GM06990 (cell line): ENCODE measurements at regions not wholly inside any gene's neighbourhood (a gene's known extent, or its start where the extent isn't known, plus 50 kb on each side); places are given as distances from the start of the nearest gene placed in this dataset.
"Not testable (repeated sequence)": the region's sequence is repeated elsewhere in the genome, so short reads cannot be mapped to it uniquely, and the experiment has no call there.

Experiments used
- DNase-seq: peaks from one replicate; pipeline ENCODE4 v3.0.0-alpha.2; 2011; ENCODE audit not compliant: insufficient read length; ENCODE audit errors: extremely low read depth
- H3K27me3 ChIP-seq: replicated peaks from 2 replicates; pipeline ENCODE4 v1.6.0; 2011; ENCODE audit warnings: low read length; ENCODE audit not compliant: control insufficient read depth, insufficient read depth
- H3K36me3 ChIP-seq: 2 replicates; pipeline ENCODE4 v1.5.1; 2011; ENCODE audit warnings: low read length; ENCODE audit not compliant: control insufficient read depth, insufficient read depth
- H3K4me3 ChIP-seq: replicated peaks from 2 replicates; pipeline ENCODE4 v1.5.1; 2011; ENCODE audit warnings: low read depth, mild to moderate bottlenecking, control low read depth, low read length
- TF ChIP-seq, protein P1 (sequence below): IDR thresholded peaks from 2 replicates; pipeline ENCODE4 v1.5.1; 2011; ENCODE audit warnings: low read length, control low read depth, mild to moderate bottlenecking, inconsistent platforms; ENCODE audit not compliant: insufficient read depth, poor library complexity, severe bottlenecking

DNA sequence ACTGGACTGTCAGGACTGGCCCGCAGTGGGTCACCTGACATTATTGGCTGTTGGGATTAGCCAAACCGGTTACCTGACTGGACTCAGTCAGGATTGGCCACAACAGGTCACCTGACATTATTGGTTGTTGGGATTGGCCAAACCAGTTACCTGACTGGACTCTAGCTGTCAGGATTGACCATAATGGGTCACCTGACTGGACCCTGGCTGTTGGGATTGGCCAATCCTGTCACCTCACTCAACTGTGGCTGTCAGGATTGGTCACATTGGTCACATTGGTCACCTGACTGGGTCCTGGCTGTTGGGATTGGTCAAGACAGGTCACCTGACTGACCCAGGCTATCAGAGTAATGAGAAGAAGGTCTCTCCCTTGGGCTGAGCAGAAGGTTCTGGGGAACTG is 207.7 kb upstream of the SDK2 start:
- TF ChIP-seq, protein P1, sequence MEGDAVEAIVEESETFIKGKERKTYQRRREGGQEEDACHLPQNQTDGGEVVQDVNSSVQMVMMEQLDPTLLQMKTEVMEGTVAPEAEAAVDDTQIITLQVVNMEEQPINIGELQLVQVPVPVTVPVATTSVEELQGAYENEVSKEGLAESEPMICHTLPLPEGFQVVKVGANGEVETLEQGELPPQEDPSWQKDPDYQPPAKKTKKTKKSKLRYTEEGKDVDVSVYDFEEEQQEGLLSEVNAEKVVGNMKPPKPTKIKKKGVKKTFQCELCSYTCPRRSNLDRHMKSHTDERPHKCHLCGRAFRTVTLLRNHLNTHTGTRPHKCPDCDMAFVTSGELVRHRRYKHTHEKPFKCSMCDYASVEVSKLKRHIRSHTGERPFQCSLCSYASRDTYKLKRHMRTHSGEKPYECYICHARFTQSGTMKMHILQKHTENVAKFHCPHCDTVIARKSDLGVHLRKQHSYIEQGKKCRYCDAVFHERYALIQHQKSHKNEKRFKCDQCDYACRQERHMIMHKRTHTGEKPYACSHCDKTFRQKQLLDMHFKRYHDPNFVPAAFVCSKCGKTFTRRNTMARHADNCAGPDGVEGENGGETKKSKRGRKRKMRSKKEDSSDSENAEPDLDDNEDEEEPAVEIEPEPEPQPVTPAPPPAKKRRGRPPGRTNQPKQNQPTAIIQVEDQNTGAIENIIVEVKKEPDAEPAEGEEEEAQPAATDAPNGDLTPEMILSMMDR, result no peak
- no peak for DNase-seq
- Histone ChIP-seq H3K27me3 (no peaks in the 10 kb centered on the region), H3K4me3 (no peak overlapping the region), H3K36me3 (no peaks in the 10 kb centered on the region)

DNA sequence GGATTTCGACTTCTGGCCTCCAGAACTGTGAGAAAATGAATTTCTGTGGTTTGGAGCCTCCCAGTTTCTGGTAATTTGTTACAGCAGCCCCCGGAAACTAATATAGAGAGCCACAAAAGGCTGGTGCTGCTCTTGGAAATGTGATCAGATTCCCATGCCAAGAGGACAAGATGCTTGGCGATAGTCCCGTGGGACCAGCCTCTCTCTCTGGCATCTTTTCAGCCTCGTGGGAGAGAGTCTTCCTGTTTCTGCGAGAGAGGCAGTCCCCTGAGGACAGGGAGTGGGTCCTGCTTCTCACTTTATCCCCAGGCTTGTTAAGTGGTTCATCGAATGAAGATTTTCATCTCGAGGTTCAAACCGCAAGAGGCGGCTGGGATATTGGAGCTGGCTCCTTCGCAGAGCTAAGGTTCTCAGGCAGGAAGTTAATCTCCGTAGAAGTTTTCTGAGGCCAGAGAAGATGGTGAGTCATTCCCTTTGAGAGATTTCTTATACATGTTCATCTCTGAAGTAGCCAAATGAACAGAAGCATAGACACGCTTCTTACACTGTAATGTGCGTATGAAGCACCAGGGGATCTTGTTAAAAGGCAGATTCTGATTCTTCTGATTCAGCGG is 211.6 kb upstream of the SDK2 start:
- Histone ChIP-seq H3K4me3 (no peak overlapping the region), H3K27me3 (no peaks in the 10 kb centered on the region), H3K36me3 (no peaks in the 10 kb centered on the region)
- TF ChIP-seq, protein P1, result no peak
- DNase-seq, result no peak

DNA sequence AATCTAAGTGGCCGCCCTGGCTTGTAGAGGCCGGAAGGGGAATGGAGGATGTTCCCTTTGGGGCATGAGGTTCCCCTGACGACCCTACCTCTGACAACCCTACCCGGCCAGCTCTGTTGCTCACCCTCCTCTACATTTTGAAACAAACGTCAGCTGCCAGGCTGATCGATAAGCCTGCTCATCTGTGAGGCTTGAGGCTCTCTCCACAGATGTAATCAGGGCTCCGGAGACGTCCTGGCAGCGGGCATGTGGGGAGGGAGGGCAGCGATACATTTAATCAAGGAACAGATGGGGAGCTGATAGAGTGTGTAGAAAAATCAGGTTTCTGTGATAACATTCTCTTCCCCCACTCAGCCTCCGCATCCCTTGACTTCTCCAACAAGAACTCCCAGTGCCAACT is 212.3 kb upstream of the SDK2 start:
- TF ChIP-seq, protein P1, result no peak
- Histone ChIP-seq H3K4me3 (no peak overlapping the region), H3K27me3 (no peaks in the 10 kb centered on the region), H3K36me3 (no peaks in the 10 kb centered on the region)
- DNase-seq, result no peak

DNA sequence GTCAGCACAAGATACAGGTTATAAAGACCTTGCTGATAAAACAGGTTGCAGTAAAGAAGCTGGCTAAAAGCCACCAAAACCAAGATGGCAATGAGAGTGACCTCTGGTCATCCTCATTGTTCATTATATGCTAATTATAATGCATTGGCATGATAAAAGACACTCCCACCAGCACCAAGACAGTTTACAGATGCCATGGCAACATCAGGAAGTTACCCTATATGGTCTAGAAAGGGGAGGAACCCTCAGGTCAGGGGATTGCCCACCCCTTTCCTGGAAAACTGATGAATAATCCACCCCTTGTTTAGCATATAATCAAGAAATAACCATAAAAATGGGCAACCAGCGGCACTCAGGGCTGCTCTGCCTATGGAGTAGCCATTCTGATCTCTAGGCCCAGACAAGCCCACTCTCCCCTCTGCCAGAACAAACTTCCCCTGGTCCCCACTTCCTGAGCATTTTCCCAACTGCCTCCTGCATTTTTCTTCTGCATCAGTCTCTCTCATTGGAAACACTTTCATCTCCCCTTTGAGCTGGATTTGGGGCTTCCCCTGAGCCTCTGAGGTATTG is 215.3 kb upstream of the SDK2 start:
- H3K36me3 ChIP-seq, H3K27me3 ChIP-seq, DNase-seq, H3K4me3 ChIP-seq: not testable (repeated sequence)

DNA sequence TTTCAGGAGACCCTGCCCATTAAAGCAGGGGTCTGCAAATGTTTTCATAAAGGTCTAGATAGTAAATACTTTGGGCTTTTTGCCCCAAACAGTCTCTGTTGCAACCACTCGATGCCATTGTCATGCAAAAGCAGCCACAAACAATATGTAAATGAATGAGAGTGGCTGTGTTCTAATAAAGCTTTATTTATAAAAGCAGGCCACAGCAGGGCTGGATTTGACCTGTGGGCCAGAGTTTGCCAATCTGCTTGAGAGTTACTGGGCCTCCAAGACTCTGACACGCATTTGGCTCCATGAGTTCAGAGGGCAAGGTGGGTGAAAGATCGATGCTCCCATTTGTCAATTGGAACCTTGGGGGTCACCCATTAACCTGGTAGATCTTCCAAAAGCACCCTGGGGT is 217.3 kb upstream of the SDK2 start:
- H3K36me3 ChIP-seq, result no peaks in the 10 kb centered on the region
- DNase-seq, result no peak
- TF ChIP-seq, protein P1, result no peak
- no peak overlapping the region for H3K4me3 ChIP-seq
- H3K27me3 ChIP-seq, result no peaks in the 10 kb centered on the region

DNA sequence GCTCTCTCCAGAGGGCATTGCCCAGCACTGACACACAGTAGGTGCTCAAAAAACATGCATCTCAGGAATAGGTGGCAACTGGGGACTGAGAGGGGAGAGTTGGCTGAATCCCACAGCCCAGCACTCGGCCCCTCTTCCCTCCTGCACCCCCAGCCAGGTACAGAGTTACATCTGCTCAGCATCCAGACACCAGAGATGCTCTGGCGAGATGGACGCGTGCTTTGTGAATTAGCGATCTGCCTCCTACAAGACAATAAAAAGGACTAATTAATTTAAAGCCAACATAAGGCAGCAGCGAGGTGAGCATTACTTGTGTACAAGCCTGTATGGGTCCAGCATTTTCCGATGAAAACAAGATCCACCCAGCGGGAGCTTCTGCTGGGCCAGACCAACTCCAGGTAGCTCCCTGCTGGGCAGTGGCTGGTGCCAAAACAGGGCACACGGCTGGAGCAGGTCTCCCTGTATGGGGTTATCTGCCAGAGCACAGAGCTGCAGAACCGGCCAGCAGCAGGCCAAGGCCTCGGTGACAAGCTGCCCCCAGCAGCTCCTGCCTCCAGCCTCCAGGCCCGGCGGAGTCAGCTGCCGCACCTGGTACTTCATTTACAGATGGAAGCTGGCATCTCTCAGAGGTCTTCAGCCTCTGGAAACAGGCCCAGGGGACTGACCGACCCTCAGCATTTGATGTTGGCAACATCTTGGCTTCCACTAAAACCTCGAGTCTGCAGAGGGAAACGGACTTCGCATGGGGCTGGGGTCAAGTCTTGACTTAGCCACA is 219.7 kb upstream of the SDK2 start:
- Histone ChIP-seq H3K27me3 (no peaks in the 10 kb centered on the region; the same call in 1 of the 2 replicates), H3K4me3 (no peak overlapping the region), H3K36me3 (no peaks in the 10 kb centered on the region)
- DNase-seq, result no peak
- TF ChIP-seq, protein P1, result no peak
